ENCODE measurements at regions not wholly inside any gene's neighbourhood (a gene's known extent, or its start where the extent isn't known, plus 50 kb on each side); places are given as distances from the start of the nearest gene placed in this dataset.

GRCh38 chr12:124442281-124442680 lies 125.1 kb downstream of the NCOR2 start:
- ChIA-PET CTCF (no interaction called here), POLR2A (no interaction called here), RAD21 (ENCODE audit: low non-redundant PET in 1 of 2, low total read pairs in 2 of 2, uncharacterized antibody in 2 of 2, unreplicated experiment in 2 of 2) (no interaction called here)
- no peak for ATAC-seq
- DNase-seq (ENCODE audit: low read depth, low spot score): no peak
- no peak overlapping the region for H3K27ac ChIP-seq (ENCODE audit: low read depth, low read length)
- H3K4me2 ChIP-seq (ENCODE audit: low read length): no peak overlapping the region
- H3K27me3 ChIP-seq (ENCODE audit: insufficient read depth, low read length): no peaks in the 10 kb centered on the region
- no peaks in the 10 kb centered on the region for H3K9me2 ChIP-seq (ENCODE audit: insufficient read depth)
- TF ChIP-seq CTCF (IDR thresholded peaks at IDR 0.05 in 2 of 3, conservative IDR thresholded peaks at IDR 0.05 in 1 of 3; ENCODE audit: borderline replicate concordance in 1 of 3, insufficient read depth in 1 of 3, low read depth in 2 of 3, low read length in 2 of 3) (no peak), FOSL1 (IDR thresholded peaks at IDR 0.05; ENCODE audit: low read depth) (no peak), POLR2AphosphoS5 (IDR thresholded peaks at IDR 0.05; ENCODE audit: low read depth, low read length) (no peak), SP1 (IDR thresholded peaks at IDR 0.05; ENCODE audit: low read depth) (no peak), EGR1 (IDR thresholded peaks at IDR 0.05; ENCODE audit: low read depth) (no peak), CBX3 (IDR thresholded peaks at IDR 0.05; ENCODE audit: low read depth) (no peak), ZBTB33 (IDR thresholded peaks at IDR 0.05; ENCODE audit: extremely low read depth, insufficient replicate concordance, low read length) (no peak), YY1 (IDR thresholded peaks at IDR 0.05; ENCODE audit: extremely low read depth, insufficient replicate concordance, low read depth, low read length) (no peak), REST (IDR thresholded peaks at IDR 0.05; ENCODE audit: low read depth) (no peak), MAX (IDR thresholded peaks at IDR 0.05) (no peak), CEBPB (IDR thresholded peaks at IDR 0.05; ENCODE audit: low read depth) (no peak), ELF1 (IDR thresholded peaks at IDR 0.05; ENCODE audit: borderline replicate concordance, low read depth) (no peak), SRF (IDR thresholded peaks at IDR 0.05; ENCODE audit: low read depth) (no peak)
- H3K9me3 ChIP-seq (ENCODE audit: control insufficient read depth in 1 of 2, insufficient read depth in 1 of 2, low read depth in 1 of 2, low read length in 2 of 2): no peaks in the 10 kb centered on the region
- 0 out of 4 replicates have a peak, but pooled peaks cover 0 to 3% of the 10 kb centered on the region in 2 experiments for H3K36me3 ChIP-seq (ENCODE audit: control insufficient read depth in 1 of 2, insufficient read depth in 2 of 2, low read length in 2 of 2)
- intact Hi-C loops (cut with micrococcal nuclease): no loop called here
- no peak overlapping the region for H3K9ac ChIP-seq (ENCODE audit: low read length)
- BruUV-seq (replicated peaks): no TSS peak
- H3K4me1 ChIP-seq (ENCODE audit: control insufficient read depth in 1 of 2, insufficient read depth in 2 of 2, low read length in 2 of 2): peaks cover 0 to 5% of the 10 kb centered on the region in 2 experiments; a peak in 1 of 4 replicates
- H3K79me2 ChIP-seq (ENCODE audit: insufficient read depth, low read length): no peaks in the 10 kb centered on the region
- no peak overlapping the region for H2AFZ ChIP-seq (ENCODE audit: low read depth, low read length, poor library complexity, severe bottlenecking)
- no peaks in the 10 kb centered on the region for H4K20me1 ChIP-seq (ENCODE audit: insufficient read depth)
- no peak overlapping the region for H3K4me3 ChIP-seq (replicated peaks in 1 of 2; ENCODE audit: low read depth in 1 of 2, low read length in 2 of 2)
